HL-60 (cell line): ENCODE measurements at regions not wholly inside any gene's neighbourhood (a gene's known extent, or its start where the extent isn't known, plus 50 kb on each side); places are given as distances from the start of the nearest gene placed in this dataset.

Source experiments
- GABPA ChIP-seq: IDR thresholded peaks from 2 replicates; pipeline ENCODE4 v1.6.1; 2012; ENCODE audit warnings: low read depth
- SPI1 ChIP-seq: IDR thresholded peaks from 2 replicates; pipeline ENCODE4 v1.6.1; 2012; ENCODE audit warnings: low read depth, mild to moderate bottlenecking, borderline replicate concordance
- TF ChIP-seq, protein P1 (sequence below): IDR thresholded peaks from one replicate; pipeline ENCODE4 v1.5.1; 2011; ENCODE audit warnings: low read length, control low read depth, inconsistent platforms; ENCODE audit not compliant: insufficient read depth
- TF ChIP-seq, protein P2 (sequence below): IDR thresholded peaks from 2 replicates; pipeline ENCODE4 v1.6.1; 2012; ENCODE audit warnings: low read depth; ENCODE audit not compliant: insufficient replicate concordance

DNA sequence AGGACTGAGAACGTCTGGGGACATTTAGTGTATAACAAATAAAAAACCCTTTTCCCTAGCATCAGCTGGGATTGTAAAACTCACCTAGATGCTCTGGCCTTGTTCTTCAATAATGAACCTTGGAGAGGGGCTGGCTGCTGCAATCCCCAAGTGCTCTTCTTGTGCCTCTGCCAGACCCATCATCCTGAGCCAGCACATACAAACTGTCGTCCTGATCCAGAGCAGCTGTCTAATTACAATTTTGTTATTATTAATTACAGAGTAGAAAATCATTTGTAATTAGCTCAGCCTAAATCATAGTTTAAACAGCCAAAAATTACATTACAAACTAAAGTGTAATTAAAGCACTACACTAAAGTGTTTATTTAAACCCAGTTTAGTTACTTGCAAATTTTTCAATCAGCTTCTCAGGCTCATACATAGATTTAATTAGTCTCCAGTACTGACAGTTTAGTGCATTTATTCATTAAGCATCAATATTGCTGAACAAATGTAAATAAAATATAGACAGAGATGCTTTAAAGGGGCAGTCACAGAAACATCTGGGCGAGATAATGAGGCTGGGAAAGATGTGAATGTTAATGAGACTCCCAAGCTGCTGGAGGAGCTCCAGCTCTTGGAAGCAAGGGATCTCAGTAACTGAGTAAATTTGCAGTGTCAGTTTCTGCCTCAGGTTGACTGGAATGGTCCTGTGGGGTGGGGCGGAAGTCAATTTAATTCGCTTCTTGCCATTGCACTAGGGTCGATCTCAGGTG lies 632.3 kb upstream of the TLE4 start:
- TF ChIP-seq, protein P1, sequence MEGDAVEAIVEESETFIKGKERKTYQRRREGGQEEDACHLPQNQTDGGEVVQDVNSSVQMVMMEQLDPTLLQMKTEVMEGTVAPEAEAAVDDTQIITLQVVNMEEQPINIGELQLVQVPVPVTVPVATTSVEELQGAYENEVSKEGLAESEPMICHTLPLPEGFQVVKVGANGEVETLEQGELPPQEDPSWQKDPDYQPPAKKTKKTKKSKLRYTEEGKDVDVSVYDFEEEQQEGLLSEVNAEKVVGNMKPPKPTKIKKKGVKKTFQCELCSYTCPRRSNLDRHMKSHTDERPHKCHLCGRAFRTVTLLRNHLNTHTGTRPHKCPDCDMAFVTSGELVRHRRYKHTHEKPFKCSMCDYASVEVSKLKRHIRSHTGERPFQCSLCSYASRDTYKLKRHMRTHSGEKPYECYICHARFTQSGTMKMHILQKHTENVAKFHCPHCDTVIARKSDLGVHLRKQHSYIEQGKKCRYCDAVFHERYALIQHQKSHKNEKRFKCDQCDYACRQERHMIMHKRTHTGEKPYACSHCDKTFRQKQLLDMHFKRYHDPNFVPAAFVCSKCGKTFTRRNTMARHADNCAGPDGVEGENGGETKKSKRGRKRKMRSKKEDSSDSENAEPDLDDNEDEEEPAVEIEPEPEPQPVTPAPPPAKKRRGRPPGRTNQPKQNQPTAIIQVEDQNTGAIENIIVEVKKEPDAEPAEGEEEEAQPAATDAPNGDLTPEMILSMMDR = no peak
- TF ChIP-seq, protein P2, sequence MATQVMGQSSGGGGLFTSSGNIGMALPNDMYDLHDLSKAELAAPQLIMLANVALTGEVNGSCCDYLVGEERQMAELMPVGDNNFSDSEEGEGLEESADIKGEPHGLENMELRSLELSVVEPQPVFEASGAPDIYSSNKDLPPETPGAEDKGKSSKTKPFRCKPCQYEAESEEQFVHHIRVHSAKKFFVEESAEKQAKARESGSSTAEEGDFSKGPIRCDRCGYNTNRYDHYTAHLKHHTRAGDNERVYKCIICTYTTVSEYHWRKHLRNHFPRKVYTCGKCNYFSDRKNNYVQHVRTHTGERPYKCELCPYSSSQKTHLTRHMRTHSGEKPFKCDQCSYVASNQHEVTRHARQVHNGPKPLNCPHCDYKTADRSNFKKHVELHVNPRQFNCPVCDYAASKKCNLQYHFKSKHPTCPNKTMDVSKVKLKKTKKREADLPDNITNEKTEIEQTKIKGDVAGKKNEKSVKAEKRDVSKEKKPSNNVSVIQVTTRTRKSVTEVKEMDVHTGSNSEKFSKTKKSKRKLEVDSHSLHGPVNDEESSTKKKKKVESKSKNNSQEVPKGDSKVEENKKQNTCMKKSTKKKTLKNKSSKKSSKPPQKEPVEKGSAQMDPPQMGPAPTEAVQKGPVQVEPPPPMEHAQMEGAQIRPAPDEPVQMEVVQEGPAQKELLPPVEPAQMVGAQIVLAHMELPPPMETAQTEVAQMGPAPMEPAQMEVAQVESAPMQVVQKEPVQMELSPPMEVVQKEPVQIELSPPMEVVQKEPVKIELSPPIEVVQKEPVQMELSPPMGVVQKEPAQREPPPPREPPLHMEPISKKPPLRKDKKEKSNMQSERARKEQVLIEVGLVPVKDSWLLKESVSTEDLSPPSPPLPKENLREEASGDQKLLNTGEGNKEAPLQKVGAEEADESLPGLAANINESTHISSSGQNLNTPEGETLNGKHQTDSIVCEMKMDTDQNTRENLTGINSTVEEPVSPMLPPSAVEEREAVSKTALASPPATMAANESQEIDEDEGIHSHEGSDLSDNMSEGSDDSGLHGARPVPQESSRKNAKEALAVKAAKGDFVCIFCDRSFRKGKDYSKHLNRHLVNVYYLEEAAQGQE = no peak
- TF ChIP-seq GABPA (no peak), SPI1 (no peak)
